ENCODE measurements at regions not wholly inside any gene's neighbourhood (a gene's known extent, or its start where the extent isn't known, plus 50 kb on each side); places are given as distances from the start of the nearest gene placed in this dataset.
A peak's percentile ranks its signal among the peaks of the same experiment; 100 is the strongest.
"Not testable (repeated sequence)": the region's sequence is repeated elsewhere in the genome, so short reads cannot be mapped to it uniquely, and the experiment has no call there.

GRCh38 chr17:13131225-13131624 lies 113.4 kb upstream of the ELAC2 start:
- DNase-seq = no peak

GRCh38 chr17:13129356-13129755 lies 111.5 kb upstream of the ELAC2 start:
- DNase-seq = no peak

- DNase-seq = no peak
These were observed 110.8 kb upstream of the ELAC2 start for GRCh38 chr17:13128676-13129075.

- DNase-seq = no peak
These were observed 110.2 kb upstream of the ELAC2 start for GRCh38 chr17:13127921-13128602.

GRCh38 chr17:13120864-13121263 lies 103.0 kb upstream of the ELAC2 start:
- DNase-seq = no peak

GRCh38 chr17:13118311-13118710 lies 100.5 kb upstream of the ELAC2 start:
- DNase-seq = no peak

- no peak for DNase-seq
These were observed 99.8 kb upstream of the ELAC2 start for GRCh38 chr17:13117616-13118015.

GRCh38 chr17:13114601-13115031 lies 96.8 kb upstream of the ELAC2 start:
- DNase-seq = peak; percentile 2

GRCh38 chr17:13113821-13114525 lies 96.1 kb upstream of the ELAC2 start:
- DNase-seq = no peak

- no peak for DNase-seq
These were observed 89.9 kb upstream of the ELAC2 start for GRCh38 chr17:13107676-13108235.

- DNase-seq = no peak
These were observed 88.3 kb upstream of the ELAC2 start for GRCh38 chr17:13106171-13106570.

GRCh38 chr17:13104576-13104975 lies 86.7 kb upstream of the ELAC2 start:
- no peak for DNase-seq

GRCh38 chr17:13102477-13102876 lies 84.7 kb upstream of the ELAC2 start:
- no peak for DNase-seq

GRCh38 chr17:13099926-13100325 lies 82.1 kb upstream of the ELAC2 start:
- DNase-seq = no peak

- no peak for DNase-seq
These were observed 81.4 kb upstream of the ELAC2 start for GRCh38 chr17:13099089-13099735.

- no peak for DNase-seq
These were observed 78.5 kb upstream of the ELAC2 start for GRCh38 chr17:13096291-13096690.

GRCh38 chr17:13092010-13092409 lies 74.2 kb upstream of the ELAC2 start:
- DNase-seq = not testable (repeated sequence)

- DNase-seq = no peak
These were observed 70.8 kb upstream of the ELAC2 start for GRCh38 chr17:13088666-13089065.

- no peak for DNase-seq
These were observed 70.0 kb upstream of the ELAC2 start for GRCh38 chr17:13087802-13088201.

- DNase-seq = no peak
These were observed 68.4 kb upstream of the ELAC2 start for GRCh38 chr17:13086142-13086769.

GRCh38 chr17:13085578-13085977 lies 67.8 kb upstream of the ELAC2 start:
- no peak for DNase-seq

- no peak for DNase-seq
These were observed 66.6 kb upstream of the ELAC2 start for GRCh38 chr17:13084420-13084819.
